ES-I3 (cell line): ENCODE measurements at regions not wholly inside any gene's neighbourhood (a gene's known extent, or its start where the extent isn't known, plus 50 kb on each side); places are given as distances from the start of the nearest gene placed in this dataset.
"Not testable (repeated sequence)": the region's sequence is repeated elsewhere in the genome, so short reads cannot be mapped to it uniquely, and the experiment has no call there.

ENCODE experiments used
- H3K36me3 ChIP-seq: 2 replicates; pipeline ENCODE4 v1.6.1; 2013; ENCODE audit warnings: mild to moderate bottlenecking, low read length, control low read depth, moderate library complexity; ENCODE audit not compliant: insufficient read depth
- H3K4me1 ChIP-seq: 2 replicates; pipeline ENCODE4 v1.6.1; 2013; ENCODE audit warnings: mild to moderate bottlenecking, control low read depth, low read length; ENCODE audit not compliant: insufficient read depth
- H3K9ac ChIP-seq: 2 replicates; pipeline ENCODE4 v1.6.1; 2013; ENCODE audit warnings: low read depth, mild to moderate bottlenecking, low read length, moderate library complexity
- H3K9me3 ChIP-seq: 2 replicates; pipeline ENCODE4 v1.6.1; 2013; ENCODE audit warnings: mild to moderate bottlenecking, low read length, moderate library complexity; ENCODE audit not compliant: control insufficient read depth, insufficient read depth

DNA sequence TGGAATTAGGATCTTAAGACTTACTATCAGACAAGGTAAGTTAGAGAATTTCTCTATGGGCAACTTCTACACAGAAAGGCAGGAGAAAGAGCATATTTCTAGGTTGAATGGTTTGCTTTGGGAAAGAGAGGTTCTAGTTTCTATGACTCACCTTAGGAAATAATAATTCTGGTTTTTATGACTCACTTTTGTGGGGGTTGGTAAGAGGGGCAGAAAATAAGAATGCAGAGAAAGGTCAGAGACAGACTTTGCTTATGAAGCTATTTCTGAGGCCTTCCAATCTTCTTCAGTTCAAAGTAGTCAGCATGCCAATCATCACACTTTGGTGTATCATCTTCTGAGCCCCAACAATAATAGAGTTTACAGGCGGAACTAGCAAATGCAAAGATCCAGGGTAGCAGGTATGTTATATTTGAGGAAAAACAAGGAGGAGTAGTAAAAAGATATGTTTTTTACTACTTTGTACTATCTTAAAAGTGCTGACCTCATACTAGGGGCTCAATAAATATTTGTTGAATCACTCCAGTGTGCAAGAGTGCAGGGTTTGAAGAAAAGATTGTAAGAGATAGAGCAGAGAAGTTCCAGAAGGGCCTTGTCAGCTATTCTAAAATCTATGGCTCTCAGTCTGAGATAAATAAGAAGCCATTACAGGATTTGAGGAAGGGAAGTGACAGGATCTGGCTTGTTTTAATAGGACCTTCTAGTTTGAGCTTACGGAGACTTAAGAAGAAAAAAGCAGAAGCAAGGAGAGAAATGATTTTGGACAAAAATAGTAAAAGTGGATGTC is 56.7 kb upstream of the LRFN5 start:
- Histone ChIP-seq H3K9me3 (no peaks in the 10 kb centered on the region), H3K4me1 (peaks cover 6% of the 10 kb centered on the region; the same call in 1 of the 2 replicates), H3K9ac (no peak overlapping the region), H3K36me3 (no peaks in the 10 kb centered on the region)

DNA sequence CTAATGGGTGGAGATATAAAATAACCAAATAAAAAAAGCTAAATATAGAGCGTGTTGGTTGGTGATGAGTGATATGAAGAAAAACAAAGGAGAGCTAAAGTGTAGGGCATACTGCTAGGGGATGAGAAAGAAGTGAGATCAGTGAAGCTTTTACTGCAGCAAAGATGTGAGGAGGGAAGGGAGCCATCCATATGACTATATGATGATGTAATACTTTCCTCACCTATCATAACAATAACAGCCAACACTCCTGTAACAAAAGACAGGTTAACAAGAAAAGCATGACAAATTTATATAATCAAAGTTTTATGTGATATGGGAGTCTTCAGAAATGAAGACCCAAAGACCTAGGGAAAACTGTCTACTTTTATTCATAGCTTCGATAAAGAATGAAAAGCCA is 57.4 kb upstream of the LRFN5 start:
- H3K9me3 ChIP-seq = no peaks in the 10 kb centered on the region
- H3K9ac ChIP-seq = no peak overlapping the region
- peaks cover 8% of the 10 kb centered on the region for H3K4me1 ChIP-seq
- peaks cover 6% of the 10 kb centered on the region; the same call in 1 of the 2 replicates for H3K36me3 ChIP-seq

DNA sequence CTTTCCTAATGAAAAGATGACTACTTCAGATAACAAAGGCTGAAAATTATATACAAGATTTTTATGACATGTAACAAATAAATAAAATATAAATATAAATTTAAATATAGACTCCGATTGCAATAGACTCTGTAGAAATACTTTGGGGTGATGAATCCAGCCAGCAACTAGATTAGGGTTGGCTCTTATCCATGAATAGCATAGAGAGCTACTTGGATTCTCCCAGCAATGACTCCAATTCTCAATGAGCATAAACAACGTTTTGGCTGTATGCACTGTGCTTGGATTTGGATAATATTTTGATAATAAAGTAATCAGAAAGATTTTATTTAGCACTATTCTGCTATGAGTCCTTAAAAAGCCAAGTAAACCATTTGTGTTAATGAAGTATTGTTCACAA is 58.0 kb upstream of the LRFN5 start:
- Histone ChIP-seq H3K9ac (no peak overlapping the region), H3K36me3 (peaks cover 10% of the 10 kb centered on the region; the same call in 1 of the 2 replicates), H3K9me3 (no peaks in the 10 kb centered on the region), H3K4me1 (peaks cover 14% of the 10 kb centered on the region)

DNA sequence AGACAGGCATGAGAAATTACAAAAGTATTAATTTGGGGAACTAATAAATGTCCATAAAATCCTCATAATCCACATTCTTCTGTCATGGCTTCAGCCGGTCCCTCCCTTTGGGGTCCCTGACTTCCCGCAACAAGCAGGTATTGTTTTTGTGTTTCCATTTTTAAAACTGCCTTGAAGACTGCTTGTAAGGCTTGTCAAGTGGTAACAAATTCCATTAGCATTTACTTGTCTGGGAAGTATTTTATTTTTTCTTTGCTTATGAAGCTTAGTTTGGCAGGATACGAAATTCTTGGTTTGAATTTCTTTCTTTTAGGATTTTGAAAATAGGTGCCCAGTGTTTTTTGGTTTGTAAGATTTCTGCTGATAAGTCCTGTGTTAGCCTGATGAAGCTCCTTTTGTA is 65.3 kb upstream of the LRFN5 start:
- H3K4me1 ChIP-seq = peaks cover 10% of the 10 kb centered on the region
- no peak overlapping the region for H3K9ac ChIP-seq
- peaks cover 10% of the 10 kb centered on the region for H3K36me3 ChIP-seq
- H3K9me3 ChIP-seq = no peaks in the 10 kb centered on the region

DNA sequence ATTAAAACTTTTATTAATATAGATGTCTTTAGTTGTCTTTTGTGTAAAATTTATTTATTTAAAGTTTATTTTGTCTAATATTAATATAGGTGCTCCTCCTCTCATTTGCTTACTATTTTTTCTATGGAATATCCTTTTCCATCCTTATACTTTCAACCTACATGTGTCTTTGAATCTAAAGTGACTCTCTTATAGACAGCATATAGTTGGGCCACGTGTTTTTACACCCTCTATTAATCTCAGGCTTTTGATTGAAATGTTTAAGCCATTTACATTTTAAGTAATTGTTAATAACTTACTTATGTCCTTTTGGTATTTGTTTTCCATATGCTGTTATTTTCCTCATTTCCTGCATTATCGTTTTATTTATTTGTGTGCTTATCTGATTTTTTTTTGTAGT is 74.4 kb upstream of the LRFN5 start:
- Histone ChIP-seq H3K9me3 (no peaks in the 10 kb centered on the region), H3K4me1 (no peaks in the 10 kb centered on the region; the same call in 1 of the 2 replicates), H3K9ac (no peak overlapping the region), H3K36me3 (no peaks in the 10 kb centered on the region)

DNA sequence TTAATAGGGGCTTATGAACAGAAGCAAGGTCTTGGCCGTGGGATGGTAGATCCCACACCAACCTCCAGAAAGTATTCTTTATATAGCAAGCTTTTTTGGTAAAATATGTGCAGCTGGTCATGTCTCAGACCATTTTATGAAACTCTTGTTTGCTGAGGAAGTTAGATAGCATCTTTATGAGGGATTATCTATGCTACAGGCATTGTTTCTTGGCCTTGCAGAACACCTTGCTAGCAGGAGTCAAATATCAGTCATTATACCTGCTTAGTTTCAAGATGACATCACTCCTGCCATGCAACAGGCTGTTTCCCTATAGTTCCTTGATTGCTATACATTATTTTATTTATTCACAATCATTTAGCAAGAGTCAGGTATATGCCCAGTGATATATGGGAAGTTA is 84.8 kb upstream of the LRFN5 start:
- Histone ChIP-seq H3K9me3 (no peaks in the 10 kb centered on the region; the same call in 1 of the 2 replicates), H3K9ac (peak overlapping the region; percentile 27), H3K4me1 (peaks cover 14% of the 10 kb centered on the region), H3K36me3 (no peaks in the 10 kb centered on the region; the same call in 1 of the 2 replicates)

DNA sequence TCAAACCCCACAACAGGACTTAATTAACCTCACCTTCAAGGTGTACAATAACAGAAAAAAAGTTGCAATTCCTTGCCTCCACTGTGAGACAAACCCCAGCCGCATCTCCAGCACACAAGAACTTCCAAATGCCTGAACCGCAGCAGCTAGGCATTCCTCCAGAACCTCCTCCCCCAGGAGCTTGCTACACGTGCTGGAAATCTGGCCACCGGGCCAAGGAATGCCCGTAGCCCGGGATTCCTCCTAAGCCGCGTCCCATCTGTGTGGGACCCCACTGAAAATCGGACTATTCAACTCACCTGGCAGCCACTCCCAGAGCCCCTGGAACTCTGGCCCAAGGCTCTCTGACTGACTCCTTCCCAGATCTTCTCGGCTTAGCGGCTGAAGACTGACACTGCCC is 88.6 kb upstream of the LRFN5 start:
- H3K4me1 ChIP-seq, H3K36me3 ChIP-seq, H3K9me3 ChIP-seq: not testable (repeated sequence)
- H3K9ac ChIP-seq = peak overlapping the region; percentile 47; the same call in 1 of the 2 replicates

DNA sequence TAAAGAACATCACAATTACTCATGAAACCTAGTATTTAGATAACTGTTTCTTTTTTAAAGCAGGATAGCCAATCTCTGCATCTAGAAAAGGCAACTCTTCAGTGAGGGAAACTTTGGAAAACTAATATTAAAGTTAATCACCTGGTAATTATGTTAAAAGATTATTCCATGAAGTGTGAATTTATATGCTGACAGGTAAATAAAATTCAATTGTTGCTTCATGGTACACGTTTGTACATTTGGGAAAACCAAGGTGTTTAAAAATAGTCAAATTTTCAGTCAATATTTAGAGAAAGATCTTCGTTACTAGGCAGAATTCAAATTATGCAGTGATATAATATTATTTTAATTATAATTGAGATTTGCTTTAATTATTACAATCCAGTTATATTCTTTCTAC is 100.1 kb upstream of the LRFN5 start:
- H3K9ac ChIP-seq = no peak overlapping the region
- no peaks in the 10 kb centered on the region for H3K9me3 ChIP-seq
- H3K36me3 ChIP-seq = no peaks in the 10 kb centered on the region; the same call in 1 of the 2 replicates
- H3K4me1 ChIP-seq = peaks cover 20% of the 10 kb centered on the region

DNA sequence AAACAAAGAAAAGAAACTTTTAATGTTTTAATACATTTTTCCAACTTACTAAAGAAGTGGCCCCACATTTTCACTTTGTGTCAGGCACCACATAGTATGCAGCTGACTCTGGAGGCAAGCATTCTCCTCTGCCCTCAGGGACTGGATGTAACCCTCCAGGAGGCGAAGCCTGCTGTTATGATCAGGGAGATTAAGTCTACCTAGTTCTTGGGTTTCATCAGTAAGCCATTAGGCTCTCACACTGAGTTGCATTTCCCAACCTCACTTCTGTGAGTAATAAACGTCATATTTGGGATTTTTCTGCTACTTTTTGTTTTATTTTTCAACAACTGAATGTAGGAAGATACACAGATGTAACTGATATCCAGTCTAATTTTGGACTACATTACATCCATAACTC is 101.2 kb upstream of the LRFN5 start:
- Histone ChIP-seq H3K36me3 (no peaks in the 10 kb centered on the region), H3K9me3 (no peaks in the 10 kb centered on the region)

DNA sequence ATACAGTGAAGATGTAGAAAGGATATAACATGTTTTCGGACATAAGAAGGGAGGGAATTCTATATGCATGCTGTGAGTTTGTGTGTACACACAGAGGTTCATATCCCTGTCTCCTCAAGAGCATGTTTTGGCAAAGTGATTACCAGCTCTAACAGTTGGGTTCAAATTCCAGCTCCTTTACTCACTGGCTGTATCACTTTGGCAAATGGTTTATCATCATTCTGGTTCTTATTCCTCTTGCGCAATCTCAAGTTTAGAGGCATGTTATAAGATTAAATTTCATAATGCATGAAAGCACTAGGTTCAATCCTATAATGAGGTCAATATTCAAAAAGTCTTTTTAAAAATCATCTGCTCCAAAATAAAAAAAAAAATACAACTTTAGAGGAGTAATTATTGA is 107.7 kb upstream of the LRFN5 start:
- Histone ChIP-seq H3K9ac (no peak overlapping the region), H3K36me3 (no peaks in the 10 kb centered on the region), H3K4me1 (no peaks in the 10 kb centered on the region), H3K9me3 (no peaks in the 10 kb centered on the region)

More for the DNA sequence above, 101.2 kb upstream of the LRFN5 start:
- no peak overlapping the region for H3K9ac ChIP-seq
- H3K4me1 ChIP-seq = peaks cover 20% of the 10 kb centered on the region

DNA sequence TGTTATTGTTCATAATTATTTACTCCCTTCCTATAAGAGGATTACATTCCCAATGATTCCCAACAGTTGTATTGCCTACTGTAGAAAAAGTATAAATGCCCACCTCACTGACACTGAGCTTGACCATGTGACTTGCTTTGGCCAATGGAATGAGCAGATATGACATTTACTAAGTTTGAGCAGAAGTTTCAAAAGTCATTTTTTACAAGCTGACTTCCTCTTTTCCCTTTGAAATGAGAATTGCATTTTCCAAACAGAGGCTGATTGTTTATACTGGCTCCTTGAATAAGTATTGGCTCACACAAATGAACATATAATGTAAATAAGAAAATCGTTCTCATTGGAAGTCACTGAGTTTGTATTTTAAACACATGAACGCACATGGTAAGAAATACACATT is 116.4 kb upstream of the LRFN5 start:
- H3K9ac ChIP-seq = no peak overlapping the region
- no peaks in the 10 kb centered on the region for H3K36me3 ChIP-seq
- H3K4me1 ChIP-seq = no peaks in the 10 kb centered on the region
- no peaks in the 10 kb centered on the region for H3K9me3 ChIP-seq

DNA sequence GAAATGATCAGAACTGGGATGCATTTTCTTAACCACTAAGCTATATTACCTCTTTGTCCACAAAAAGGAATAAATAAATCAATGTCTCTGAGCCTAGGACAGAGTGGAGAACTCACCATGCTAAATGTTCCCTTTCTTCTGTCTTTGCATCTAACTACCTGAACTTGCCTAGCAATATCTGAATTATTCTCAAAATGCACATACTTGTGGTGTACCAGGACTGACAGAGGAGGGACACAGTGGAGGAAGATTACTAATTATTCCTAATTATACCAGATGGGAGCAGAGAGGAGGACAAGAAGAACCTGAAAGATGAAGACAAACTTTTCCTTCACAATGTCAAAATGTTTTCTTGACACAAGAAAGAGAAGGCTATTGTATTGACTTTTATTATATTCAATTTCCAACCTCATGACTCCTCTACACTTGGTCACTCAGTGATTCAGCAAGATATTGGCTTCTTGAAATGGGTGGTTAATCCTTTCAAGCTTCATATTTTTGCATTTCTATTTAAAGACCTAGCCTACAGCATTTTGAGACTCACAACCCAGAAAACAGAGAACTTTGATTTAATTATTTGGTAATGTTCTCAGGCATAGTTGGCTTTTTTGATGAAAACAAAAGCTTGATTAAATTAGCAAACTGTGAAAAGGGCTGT is 117.2 kb upstream of the LRFN5 start:
- H3K9ac ChIP-seq = no peak overlapping the region
- no peaks in the 10 kb centered on the region for H3K4me1 ChIP-seq
- H3K9me3 ChIP-seq = no peaks in the 10 kb centered on the region
- H3K36me3 ChIP-seq = no peaks in the 10 kb centered on the region

DNA sequence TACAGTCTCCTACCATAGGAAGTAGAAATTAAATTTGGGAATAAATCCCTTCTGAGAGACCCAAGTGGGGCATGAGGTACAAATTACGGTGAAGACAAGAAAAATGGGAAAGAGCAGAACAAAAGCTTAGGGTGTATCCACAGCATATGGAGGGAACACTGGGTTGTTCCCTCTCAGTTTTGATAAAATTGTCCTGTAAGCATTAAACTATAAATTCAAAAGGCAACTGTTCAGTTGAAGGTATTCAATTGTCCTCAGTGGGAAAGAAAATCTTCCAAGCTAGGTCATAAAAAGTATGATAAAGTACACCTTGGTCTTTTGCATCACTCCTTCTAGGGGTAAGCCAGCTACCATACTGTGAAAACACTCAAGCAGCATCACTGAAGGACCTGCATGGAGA is 118.3 kb upstream of the LRFN5 start:
- Histone ChIP-seq H3K36me3 (no peaks in the 10 kb centered on the region), H3K9ac (no peak overlapping the region), H3K9me3 (no peaks in the 10 kb centered on the region), H3K4me1 (no peaks in the 10 kb centered on the region)

DNA sequence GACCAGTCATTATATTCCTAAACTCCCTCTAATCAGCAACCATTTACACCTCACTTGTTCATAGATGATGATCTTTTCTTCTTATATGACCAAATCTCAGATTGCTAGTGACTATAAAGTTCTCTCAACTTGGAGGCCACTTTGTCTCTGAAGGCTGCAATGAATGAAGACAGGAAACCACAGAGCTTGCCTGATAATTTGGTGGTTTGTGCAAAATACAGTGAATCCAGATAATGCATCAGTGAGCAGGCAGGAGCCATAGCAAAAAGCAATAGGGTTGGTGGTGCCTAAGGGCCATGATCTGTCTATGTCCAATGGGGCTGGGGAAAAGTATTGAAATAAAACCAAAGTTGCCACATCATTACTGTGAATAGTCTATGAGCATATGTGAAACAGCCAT is 123.8 kb upstream of the LRFN5 start:
- Histone ChIP-seq H3K9ac (no peak overlapping the region), H3K4me1 (no peaks in the 10 kb centered on the region), H3K36me3 (no peaks in the 10 kb centered on the region), H3K9me3 (no peaks in the 10 kb centered on the region)

DNA sequence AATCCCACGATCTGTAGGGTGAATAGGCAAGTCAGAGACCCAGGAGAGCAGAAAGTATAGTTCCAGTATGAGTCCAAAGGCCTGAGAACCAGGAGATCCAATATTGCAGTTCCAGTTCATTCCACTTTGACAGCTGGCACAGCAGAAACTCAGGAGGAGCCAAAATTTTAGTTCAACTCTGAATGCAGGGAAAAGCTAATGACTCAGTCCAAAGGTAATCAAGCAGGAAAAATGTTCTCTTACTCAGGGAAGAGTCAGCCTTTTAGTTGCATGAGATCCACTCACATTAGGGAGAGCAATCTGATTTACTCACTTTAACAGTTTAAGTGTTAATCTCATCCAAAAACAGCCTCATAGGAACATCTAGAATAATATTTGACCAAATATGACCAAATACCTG is 130.2 kb upstream of the LRFN5 start:
- Histone ChIP-seq H3K36me3 (no peaks in the 10 kb centered on the region), H3K4me1 (no peaks in the 10 kb centered on the region), H3K9me3 (no peaks in the 10 kb centered on the region), H3K9ac (no peak overlapping the region)
